HepG2 (cell line): ENCODE measurements at regions not wholly inside any gene's neighbourhood (a gene's known extent, or its start where the extent isn't known, plus 50 kb on each side); places are given as distances from the start of the nearest gene placed in this dataset.

Experiments
- ATAC-seq: fragments of 200-7000 bp; cut with Tn5 transposase; 3 replicates; pipeline ENCODE4 v1.9.1; 2020; ENCODE audit warnings: mild to moderate bottlenecking, moderate library complexity
- BruUV-seq: library from RNA; stranded (reverse); fragments of 400-500 nt; replicated peaks from 2 replicates; lab custom pipeline; 2021; lab: Mats Ljungman, UMichigan
- CTCF ChIA-PET: fragments of 300-600 bp; formaldehyde crosslinking; extraction: SDS; loops from one replicate; lab custom pipeline; 2021; ENCODE audit warnings: low total read pairs, inconsistent platforms, low intra/inter-chr PET ratio; lab: Yijun Ruan, JAX
- POLR2A ChIA-PET: fragments of 350-600 bp; sonication (Branson Sonifier 250); formaldehyde crosslinking; loops from one replicate; lab custom pipeline; 2020; ENCODE audit warnings: antibody characterized with exemption, inconsistent platforms; lab: Yijun Ruan, JAX
- DNase-seq: peaks from one replicate; pipeline ENCODE4 v3.0.0-alpha.2; 2015; ENCODE audit warnings: low spot score
- FAIRE-seq: peaks from 3 replicates; lab custom pipeline; 2011; peaks lifted over from hg19 to GRCh38; lab: Jason Lieb, UNC
- H2AFZ ChIP-seq: one replicate; pipeline ENCODE4 v1.6.1; 2011; ENCODE audit warnings: low read length, inconsistent platforms
- H3K27ac ChIP-seq: fragments of 300-600 bp; 3 replicates; pipeline ENCODE4 v1.8.0; 2011; ENCODE audit warnings: mixed run types, mild to moderate bottlenecking, mixed read lengths, low read length, inconsistent platforms; ENCODE audit not compliant: insufficient read depth; ENCODE audit errors: extremely low read length
- H3K27me3 ChIP-seq, 2 experiments: fragments of 200-600 bp in 1 of 2; 2 replicates in 1 of 2; 3 replicates in 1 of 2; pipeline versions ENCODE4 v1.6.0 to v1.8.0; 2011; ENCODE audit warnings: low read length in 2 of 2, mild to moderate bottlenecking in 2 of 2, moderate library complexity in 2 of 2, inconsistent platforms in 1 of 2; ENCODE audit not compliant: insufficient read depth in 2 of 2, control insufficient read depth in 1 of 2
- H3K36me3 ChIP-seq, 2 experiments: fragments of 200-600 bp in 1 of 2; replicated peaks in 1 of 2; 2 replicates in 1 of 2; 3 replicates in 1 of 2; pipeline versions ENCODE4 v1.5.1 to v1.8.0; 2011; ENCODE audit warnings: low read length in 2 of 2, inconsistent platforms in 1 of 2; ENCODE audit not compliant: insufficient read depth in 2 of 2, control insufficient read depth in 1 of 2
- H3K4me1 ChIP-seq: 2 replicates; pipeline ENCODE4 v1.5.1; 2012; ENCODE audit warnings: low read length, inconsistent platforms; ENCODE audit not compliant: insufficient read depth
- H3K4me2 ChIP-seq: 2 replicates; pipeline ENCODE4 v1.6.0; 2011; ENCODE audit warnings: low read depth, low read length, inconsistent platforms
- H3K4me3 ChIP-seq, 3 experiments: fragments of 200-600 bp in 1 of 3; sonication (generic), shearing (Covaris generic) in 1 of 3; replicated peaks in 1 of 3; 2 replicates each; pipeline ENCODE4 v1.5.1; 2011 to 2016; ENCODE audit warnings: low read length in 3 of 3, inconsistent platforms in 2 of 3, low read depth in 2 of 3, mild to moderate bottlenecking in 2 of 3, control low read depth in 1 of 3, mixed read lengths in 1 of 3; ENCODE audit not compliant: insufficient read depth in 1 of 3
- H3K79me2 ChIP-seq: one replicate; pipeline ENCODE4 v1.6.1; 2011; ENCODE audit warnings: low read length, inconsistent platforms; ENCODE audit not compliant: insufficient read depth
- H3K9ac ChIP-seq: 2 replicates; pipeline ENCODE4 v1.6.0; 2011; ENCODE audit warnings: mild to moderate bottlenecking, low read depth, low read length, inconsistent platforms; ENCODE audit not compliant: insufficient read depth
- H3K9me3 ChIP-seq: 2 replicates; pipeline ENCODE4 v1.5.1; 2012; ENCODE audit warnings: mild to moderate bottlenecking, low read length
- H4K20me1 ChIP-seq: 2 replicates; pipeline ENCODE4 v1.6.0; 2011; ENCODE audit warnings: inconsistent platforms, mild to moderate bottlenecking, low read length, moderate library complexity; ENCODE audit not compliant: insufficient read depth
- CBX2 ChIP-seq, 2 experiments: fragments of 200-600 bp in 1 of 2; sonication (generic); formaldehyde crosslinking in 1 of 2; IDR thresholded peaks; 2 replicates each; pipeline versions ENCODE4 v1.7.0 to v1.8.1; 2018 to 2022; ENCODE audit warnings: low read depth in 2 of 2, low read length in 1 of 2, mild to moderate bottlenecking in 1 of 2, missing genetic modification reagents in 1 of 2
- FOXA3 ChIP-seq: IDR thresholded peaks from 2 replicates; pipeline ENCODE4 v1.6.1; 2016; ENCODE audit warnings: missing genetic modification reagents, missing compliant biosample characterization
- JUN ChIP-seq: sonication (generic); formaldehyde crosslinking; IDR thresholded peaks from 2 replicates; pipeline ENCODE4 v1.4.0; 2020; ENCODE audit warnings: mild to moderate bottlenecking, missing genetic modification reagents
- MIER3 ChIP-seq: IDR thresholded peaks from 2 replicates; pipeline ENCODE4 v1.6.1; 2016; ENCODE audit warnings: missing compliant biosample characterization, borderline replicate concordance
- REXO4 ChIP-seq: sonication (generic); formaldehyde crosslinking; IDR thresholded peaks from 2 replicates; pipeline ENCODE4 v1.8.0; 2022; ENCODE audit warnings: missing genetic modification reagents, mild to moderate bottlenecking, borderline replicate concordance
- SAP130 ChIP-seq: IDR thresholded peaks from 2 replicates; pipeline ENCODE4 v1.6.1; 2016; ENCODE audit warnings: low read depth
- STAG1 ChIP-seq: sonication (generic); formaldehyde crosslinking; IDR thresholded peaks from 2 replicates; pipeline ENCODE4 v1.4.0; 2020; ENCODE audit warnings: missing genetic modification reagents
- ZNF570 ChIP-seq: sonication (generic); formaldehyde crosslinking; IDR thresholded peaks from 2 replicates; pipeline ENCODE4 v1.4.0; 2020; ENCODE audit warnings: mild to moderate bottlenecking, missing genetic modification reagents, borderline replicate concordance
- ZNF83 ChIP-seq: sonication (generic); formaldehyde crosslinking; IDR thresholded peaks from 2 replicates; pipeline ENCODE4 v1.4.0; 2020; ENCODE audit warnings: missing genetic modification reagents, mild to moderate bottlenecking, borderline replicate concordance
- ZSCAN25 ChIP-seq: sonication (generic); formaldehyde crosslinking; IDR thresholded peaks from 2 replicates; pipeline ENCODE4 v1.8.0; 2022; ENCODE audit warnings: mild to moderate bottlenecking, missing genetic modification reagents
- WGBS: methylation state at CpG from one replicate; pipeline ENCODE4 v1.1.6; 2017; ENCODE audit warnings: low lambda C conversion rate; 5-methylcytosine and 5-hydroxymethylcytosine counted together
- in situ Hi-C: cut with HindIII; loops from 2 replicates; pipeline ENCODE4 v1.10.0; 2017; ENCODE audit warnings: low pct_unique_long_range_greater_than_20kb; ENCODE audit not compliant: extremely low pct_ligation_motif_present
- intact Hi-C: fragments of 100-400 bp; cut with micrococcal nuclease; formaldehyde crosslinking; loops from one replicate; pipeline ENCODE4 v1.10.0; 2022; ENCODE audit not compliant: unreplicated experiment
- TF ChIP-seq, protein P1 (sequence below): sonication (generic); formaldehyde crosslinking; IDR thresholded peaks from 2 replicates; pipeline ENCODE4 v1.5.0; 2020; ENCODE audit warnings: mild to moderate bottlenecking, missing genetic modification reagents, moderate library complexity
- TF ChIP-seq, protein P2 (sequence below): sonication (generic); formaldehyde crosslinking; IDR thresholded peaks from 2 replicates; pipeline ENCODE4 v1.5.1; 2020; ENCODE audit warnings: missing genetic modification reagents, mild to moderate bottlenecking, borderline replicate concordance
- TF ChIP-seq, protein P3 (sequence below): IDR thresholded peaks from 2 replicates; pipeline ENCODE4 v1.6.1; 2012; ENCODE audit warnings: low read length, improper control_type of control experiment
- TF ChIP-seq, protein P4 (sequence below): sonication (generic); formaldehyde crosslinking; IDR thresholded peaks from 2 replicates; pipeline ENCODE4 v1.4.0; 2020; ENCODE audit warnings: missing genetic modification reagents, borderline replicate concordance

DNA sequence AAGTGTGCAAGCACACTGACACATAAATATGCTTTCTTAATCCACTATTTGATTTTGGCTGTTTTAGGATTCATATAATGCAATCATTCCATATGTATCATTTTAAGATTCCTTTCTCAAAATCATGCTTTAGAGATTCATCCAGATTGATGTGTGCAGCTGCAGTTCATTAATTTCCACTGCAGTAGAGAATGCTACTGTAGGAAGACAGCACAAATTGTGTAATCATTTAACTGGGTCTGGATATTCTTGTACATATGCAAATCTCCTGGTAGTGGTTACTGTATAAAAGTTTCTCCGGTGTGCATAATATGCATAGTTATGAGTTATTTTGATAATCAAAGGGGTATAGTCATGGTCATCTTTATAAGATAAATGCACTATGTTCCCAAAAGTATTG is 502.5 kb upstream of the ACVR2A start (continued):
- TF ChIP-seq REXO4 (CRISPR knock-in tag): no peak

DNA sequence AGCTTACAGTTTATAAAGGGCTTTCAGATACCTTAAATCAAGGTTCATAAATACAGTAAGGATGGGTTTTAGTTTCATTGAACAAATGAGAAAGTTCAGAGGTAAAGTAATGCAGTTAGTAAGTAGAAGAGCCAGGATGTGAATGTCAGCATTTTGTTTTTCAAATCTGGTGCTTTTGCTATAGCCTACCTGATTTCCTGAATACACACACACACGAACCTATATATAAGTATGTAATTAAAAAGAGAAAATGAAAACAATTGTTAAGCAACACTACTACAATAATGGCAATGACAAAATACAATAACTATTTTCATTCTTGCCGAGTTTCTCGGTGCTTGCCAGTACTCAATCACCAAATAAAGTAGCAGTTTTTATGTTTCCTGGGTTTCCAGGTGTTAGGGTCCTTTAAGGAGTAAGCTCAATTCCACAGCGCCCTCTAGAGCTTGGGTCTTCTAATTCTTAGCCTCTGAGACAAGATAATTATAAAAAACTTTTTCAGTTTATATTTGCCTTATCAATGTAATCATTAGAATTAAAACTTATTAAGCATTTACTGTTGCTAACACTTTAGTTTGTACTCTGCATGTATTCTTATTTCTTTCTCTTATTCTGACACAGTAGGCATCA is 512.9 kb upstream of the ACVR2A start:
- Histone ChIP-seq H3K27ac (no peak overlapping the region), H3K4me3 (no peak overlapping the region), H2AFZ (no peak overlapping the region), H4K20me1 (no peaks in the 10 kb centered on the region), H3K27me3 (no peaks in the 10 kb centered on the region), H3K79me2 (no peaks in the 10 kb centered on the region), H3K36me3 (no peaks in the 10 kb centered on the region), H3K4me2 (no peak overlapping the region), H3K9me3 (no peaks in the 10 kb centered on the region), H3K4me1 (no peaks in the 10 kb centered on the region), H3K9ac (no peak overlapping the region)
- ATAC-seq (peak; percentile 40; the same call in 1 of the 3 replicates), DNase-seq (peak; percentile 5), FAIRE-seq (no peak)
- in situ Hi-C loops (no loop called here), intact Hi-C loops (loop anchor here (2.0 kb wide), 1 partner anchor 287 kb away; no protein-coding TSS in a partner anchor)
- CTCF ChIA-PET: interaction anchor here (1.5 kb wide), 1 partner anchor 287 kb away, joined by 3 read pairs; no protein-coding TSS in a partner anchor
- POLR2A ChIA-PET: no interaction called here
- WGBS: 3% methylated on average over 4 of the region's 4 CpGs
- BruUV-seq: no TSS peak
- no peak for TF ChIP-seq ZNF83 (CRISPR knock-in tag)
- TF ChIP-seq, protein P1, sequence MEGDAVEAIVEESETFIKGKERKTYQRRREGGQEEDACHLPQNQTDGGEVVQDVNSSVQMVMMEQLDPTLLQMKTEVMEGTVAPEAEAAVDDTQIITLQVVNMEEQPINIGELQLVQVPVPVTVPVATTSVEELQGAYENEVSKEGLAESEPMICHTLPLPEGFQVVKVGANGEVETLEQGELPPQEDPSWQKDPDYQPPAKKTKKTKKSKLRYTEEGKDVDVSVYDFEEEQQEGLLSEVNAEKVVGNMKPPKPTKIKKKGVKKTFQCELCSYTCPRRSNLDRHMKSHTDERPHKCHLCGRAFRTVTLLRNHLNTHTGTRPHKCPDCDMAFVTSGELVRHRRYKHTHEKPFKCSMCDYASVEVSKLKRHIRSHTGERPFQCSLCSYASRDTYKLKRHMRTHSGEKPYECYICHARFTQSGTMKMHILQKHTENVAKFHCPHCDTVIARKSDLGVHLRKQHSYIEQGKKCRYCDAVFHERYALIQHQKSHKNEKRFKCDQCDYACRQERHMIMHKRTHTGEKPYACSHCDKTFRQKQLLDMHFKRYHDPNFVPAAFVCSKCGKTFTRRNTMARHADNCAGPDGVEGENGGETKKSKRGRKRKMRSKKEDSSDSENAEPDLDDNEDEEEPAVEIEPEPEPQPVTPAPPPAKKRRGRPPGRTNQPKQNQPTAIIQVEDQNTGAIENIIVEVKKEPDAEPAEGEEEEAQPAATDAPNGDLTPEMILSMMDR (CRISPR knock-in tag): 0 out of 2 replicates have a peak, but pooled peaks have one; percentile 24
- no peak for TF ChIP-seq SAP130
- TF ChIP-seq, protein P2, sequence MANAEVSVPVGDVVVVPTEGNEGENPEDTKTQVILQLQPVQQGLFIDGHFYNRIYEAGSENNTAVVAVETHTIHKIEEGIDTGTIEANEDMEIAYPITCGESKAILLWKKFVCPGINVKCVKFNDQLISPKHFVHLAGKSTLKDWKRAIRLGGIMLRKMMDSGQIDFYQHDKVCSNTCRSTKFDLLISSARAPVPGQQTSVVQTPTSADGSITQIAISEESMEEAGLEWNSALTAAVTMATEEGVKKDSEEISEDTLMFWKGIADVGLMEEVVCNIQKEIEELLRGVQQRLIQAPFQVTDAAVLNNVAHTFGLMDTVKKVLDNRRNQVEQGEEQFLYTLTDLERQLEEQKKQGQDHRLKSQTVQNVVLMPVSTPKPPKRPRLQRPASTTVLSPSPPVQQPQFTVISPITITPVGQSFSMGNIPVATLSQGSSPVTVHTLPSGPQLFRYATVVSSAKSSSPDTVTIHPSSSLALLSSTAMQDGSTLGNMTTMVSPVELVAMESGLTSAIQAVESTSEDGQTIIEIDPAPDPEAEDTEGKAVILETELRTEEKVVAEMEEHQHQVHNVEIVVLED (CRISPR knock-in tag): no peak
- no peak for TF ChIP-seq ZSCAN25
- TF ChIP-seq, protein P3, sequence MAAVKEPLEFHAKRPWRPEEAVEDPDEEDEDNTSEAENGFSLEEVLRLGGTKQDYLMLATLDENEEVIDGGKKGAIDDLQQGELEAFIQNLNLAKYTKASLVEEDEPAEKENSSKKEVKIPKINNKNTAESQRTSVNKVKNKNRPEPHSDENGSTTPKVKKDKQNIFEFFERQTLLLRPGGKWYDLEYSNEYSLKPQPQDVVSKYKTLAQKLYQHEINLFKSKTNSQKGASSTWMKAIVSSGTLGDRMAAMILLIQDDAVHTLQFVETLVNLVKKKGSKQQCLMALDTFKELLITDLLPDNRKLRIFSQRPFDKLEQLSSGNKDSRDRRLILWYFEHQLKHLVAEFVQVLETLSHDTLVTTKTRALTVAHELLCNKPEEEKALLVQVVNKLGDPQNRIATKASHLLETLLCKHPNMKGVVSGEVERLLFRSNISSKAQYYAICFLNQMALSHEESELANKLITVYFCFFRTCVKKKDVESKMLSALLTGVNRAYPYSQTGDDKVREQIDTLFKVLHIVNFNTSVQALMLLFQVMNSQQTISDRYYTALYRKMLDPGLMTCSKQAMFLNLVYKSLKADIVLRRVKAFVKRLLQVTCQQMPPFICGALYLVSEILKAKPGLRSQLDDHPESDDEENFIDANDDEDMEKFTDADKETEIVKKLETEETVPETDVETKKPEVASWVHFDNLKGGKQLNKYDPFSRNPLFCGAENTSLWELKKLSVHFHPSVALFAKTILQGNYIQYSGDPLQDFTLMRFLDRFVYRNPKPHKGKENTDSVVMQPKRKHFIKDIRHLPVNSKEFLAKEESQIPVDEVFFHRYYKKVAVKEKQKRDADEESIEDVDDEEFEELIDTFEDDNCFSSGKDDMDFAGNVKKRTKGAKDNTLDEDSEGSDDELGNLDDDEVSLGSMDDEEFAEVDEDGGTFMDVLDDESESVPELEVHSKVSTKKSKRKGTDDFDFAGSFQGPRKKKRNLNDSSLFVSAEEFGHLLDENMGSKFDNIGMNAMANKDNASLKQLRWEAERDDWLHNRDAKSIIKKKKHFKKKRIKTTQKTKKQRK: no peak
- TF ChIP-seq CBX2 (IDR thresholded peaks at IDR 0.05; ENCODE audit: low read depth, low read length): no peak
- no peak for TF ChIP-seq CBX2 (CRISPR knock-in tag; IDR thresholded peaks at IDR 0.05; ENCODE audit: low read depth)
- TF ChIP-seq FOXA3 (CRISPR knock-in tag): no peak
- no peak for TF ChIP-seq JUN (CRISPR knock-in tag)
- TF ChIP-seq MIER3 (CRISPR knock-in tag): no peak
- TF ChIP-seq STAG1 (CRISPR knock-in tag): peak; percentile 26; the same call in 1 of the 2 replicates
- TF ChIP-seq, protein P4, sequence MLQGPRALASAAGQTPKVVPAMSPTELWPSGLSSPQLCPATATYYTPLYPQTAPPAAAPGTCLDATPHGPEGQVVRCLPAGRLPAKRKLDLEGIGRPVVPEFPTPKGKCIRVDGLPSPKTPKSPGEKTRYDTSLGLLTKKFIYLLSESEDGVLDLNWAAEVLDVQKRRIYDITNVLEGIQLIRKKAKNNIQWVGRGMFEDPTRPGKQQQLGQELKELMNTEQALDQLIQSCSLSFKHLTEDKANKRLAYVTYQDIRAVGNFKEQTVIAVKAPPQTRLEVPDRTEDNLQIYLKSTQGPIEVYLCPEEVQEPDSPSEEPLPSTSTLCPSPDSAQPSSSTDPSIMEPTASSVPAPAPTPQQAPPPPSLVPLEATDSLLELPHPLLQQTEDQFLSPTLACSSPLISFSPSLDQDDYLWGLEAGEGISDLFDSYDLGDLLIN (CRISPR knock-in tag): no peak
- TF ChIP-seq ZNF570 (CRISPR knock-in tag): no peak
